ENCODE measurements at regions not wholly inside any gene's neighbourhood (a gene's known extent, or its start where the extent isn't known, plus 50 kb on each side); places are given as distances from the start of the nearest gene placed in this dataset.

DNA sequence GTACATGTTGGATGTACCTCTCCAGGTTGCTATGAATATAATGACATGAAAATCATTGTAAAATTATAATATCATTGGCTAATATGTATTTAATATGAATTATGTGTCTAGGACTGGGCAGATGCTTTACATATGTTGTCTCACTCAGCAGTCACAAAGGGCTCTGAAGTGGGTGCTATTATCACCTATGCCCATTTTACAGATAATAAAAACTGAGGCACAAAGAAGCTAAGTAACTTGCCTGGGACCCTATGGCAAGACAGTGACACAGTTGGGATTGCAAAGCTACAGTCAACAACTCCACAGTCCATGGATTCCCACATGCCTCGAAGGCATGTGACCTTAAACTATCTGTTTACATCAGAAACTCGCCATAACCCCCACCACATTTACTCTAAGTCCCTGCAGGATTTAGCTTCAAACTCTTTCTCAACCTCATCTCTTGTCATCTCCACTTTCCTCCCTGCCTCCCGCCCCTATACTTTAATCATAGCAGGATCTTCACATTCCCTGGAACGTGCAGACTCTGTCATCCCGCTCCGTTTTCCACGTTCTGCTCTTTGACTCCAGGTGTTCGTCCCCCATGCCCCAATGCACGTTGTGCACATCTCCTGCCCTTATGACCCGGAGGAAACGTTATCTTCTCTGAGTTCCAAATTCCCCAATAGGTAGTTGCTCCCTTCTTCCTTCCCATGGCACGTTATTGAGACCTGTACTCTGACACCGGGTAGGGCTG is 143.0 kb upstream of the NRIP1 start:
- no peak for TF ChIP-seq POLR2AphosphoS5 (IDR thresholded peaks at IDR 0.05; ENCODE audit: low read depth, low read length)
- TF ChIP-seq, protein P1, sequence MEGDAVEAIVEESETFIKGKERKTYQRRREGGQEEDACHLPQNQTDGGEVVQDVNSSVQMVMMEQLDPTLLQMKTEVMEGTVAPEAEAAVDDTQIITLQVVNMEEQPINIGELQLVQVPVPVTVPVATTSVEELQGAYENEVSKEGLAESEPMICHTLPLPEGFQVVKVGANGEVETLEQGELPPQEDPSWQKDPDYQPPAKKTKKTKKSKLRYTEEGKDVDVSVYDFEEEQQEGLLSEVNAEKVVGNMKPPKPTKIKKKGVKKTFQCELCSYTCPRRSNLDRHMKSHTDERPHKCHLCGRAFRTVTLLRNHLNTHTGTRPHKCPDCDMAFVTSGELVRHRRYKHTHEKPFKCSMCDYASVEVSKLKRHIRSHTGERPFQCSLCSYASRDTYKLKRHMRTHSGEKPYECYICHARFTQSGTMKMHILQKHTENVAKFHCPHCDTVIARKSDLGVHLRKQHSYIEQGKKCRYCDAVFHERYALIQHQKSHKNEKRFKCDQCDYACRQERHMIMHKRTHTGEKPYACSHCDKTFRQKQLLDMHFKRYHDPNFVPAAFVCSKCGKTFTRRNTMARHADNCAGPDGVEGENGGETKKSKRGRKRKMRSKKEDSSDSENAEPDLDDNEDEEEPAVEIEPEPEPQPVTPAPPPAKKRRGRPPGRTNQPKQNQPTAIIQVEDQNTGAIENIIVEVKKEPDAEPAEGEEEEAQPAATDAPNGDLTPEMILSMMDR (IDR thresholded peaks at IDR 0.05), result no peak
- TF ChIP-seq, protein P2, sequence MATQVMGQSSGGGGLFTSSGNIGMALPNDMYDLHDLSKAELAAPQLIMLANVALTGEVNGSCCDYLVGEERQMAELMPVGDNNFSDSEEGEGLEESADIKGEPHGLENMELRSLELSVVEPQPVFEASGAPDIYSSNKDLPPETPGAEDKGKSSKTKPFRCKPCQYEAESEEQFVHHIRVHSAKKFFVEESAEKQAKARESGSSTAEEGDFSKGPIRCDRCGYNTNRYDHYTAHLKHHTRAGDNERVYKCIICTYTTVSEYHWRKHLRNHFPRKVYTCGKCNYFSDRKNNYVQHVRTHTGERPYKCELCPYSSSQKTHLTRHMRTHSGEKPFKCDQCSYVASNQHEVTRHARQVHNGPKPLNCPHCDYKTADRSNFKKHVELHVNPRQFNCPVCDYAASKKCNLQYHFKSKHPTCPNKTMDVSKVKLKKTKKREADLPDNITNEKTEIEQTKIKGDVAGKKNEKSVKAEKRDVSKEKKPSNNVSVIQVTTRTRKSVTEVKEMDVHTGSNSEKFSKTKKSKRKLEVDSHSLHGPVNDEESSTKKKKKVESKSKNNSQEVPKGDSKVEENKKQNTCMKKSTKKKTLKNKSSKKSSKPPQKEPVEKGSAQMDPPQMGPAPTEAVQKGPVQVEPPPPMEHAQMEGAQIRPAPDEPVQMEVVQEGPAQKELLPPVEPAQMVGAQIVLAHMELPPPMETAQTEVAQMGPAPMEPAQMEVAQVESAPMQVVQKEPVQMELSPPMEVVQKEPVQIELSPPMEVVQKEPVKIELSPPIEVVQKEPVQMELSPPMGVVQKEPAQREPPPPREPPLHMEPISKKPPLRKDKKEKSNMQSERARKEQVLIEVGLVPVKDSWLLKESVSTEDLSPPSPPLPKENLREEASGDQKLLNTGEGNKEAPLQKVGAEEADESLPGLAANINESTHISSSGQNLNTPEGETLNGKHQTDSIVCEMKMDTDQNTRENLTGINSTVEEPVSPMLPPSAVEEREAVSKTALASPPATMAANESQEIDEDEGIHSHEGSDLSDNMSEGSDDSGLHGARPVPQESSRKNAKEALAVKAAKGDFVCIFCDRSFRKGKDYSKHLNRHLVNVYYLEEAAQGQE (IDR thresholded peaks at IDR 0.05; ENCODE audit: insufficient read depth in 1 of 2, low read depth in 2 of 2, low read length in 1 of 2), result no peak

Data from Panc1 (cell line).